Astrocyte (in vitro differentiated cells and primary cell): ENCODE measurements at regions not wholly inside any gene's neighbourhood (a gene's known extent, or its start where the extent isn't known, plus 50 kb on each side); places are given as distances from the start of the nearest gene placed in this dataset.

Experiments
- CTCF ChIP-seq: IDR thresholded peaks from 2 replicates; pipeline ENCODE4 v1.5.1; 2011; ENCODE audit warnings: low read depth, mild to moderate bottlenecking, inconsistent platforms, low read length, moderate library complexity; ENCODE audit not compliant: insufficient read depth
- EZH2 ChIP-seq: IDR thresholded peaks from 2 replicates; pipeline ENCODE4 v1.6.1; 2012; ENCODE audit warnings: mild to moderate bottlenecking, low read length, inconsistent platforms; ENCODE audit not compliant: insufficient read depth

- TF ChIP-seq CTCF (no peak), EZH2 (no peak)
Observed at GRCh38 chr6:48630511-48630910, 519.5 kb upstream of the PTCHD4 start.
